IMR-90 (cell line): ENCODE measurements at regions not wholly inside any gene's neighbourhood (a gene's known extent, or its start where the extent isn't known, plus 50 kb on each side); places are given as distances from the start of the nearest gene placed in this dataset.

ENCODE experiments used
- ATAC-seq: fragments of 200-7000 bp; cut with Tn5 transposase; 2 replicates; pipeline ENCODE4 v1.9.1; 2020; ENCODE audit warnings: low read depth, mild to moderate bottlenecking, moderate library complexity
- BruUV-seq: library from RNA; stranded (reverse); fragments of 400-500 nt; replicated peaks from 2 replicates; lab custom pipeline; 2021; lab: Mats Ljungman, UMichigan
- CTCF ChIA-PET: fragments of 300-600 bp; formaldehyde crosslinking; extraction: SDS; loops from one replicate; lab custom pipeline; 2021; ENCODE audit warnings: antibody characterized with exemption; lab: Yijun Ruan, JAX
- POLR2A ChIA-PET: fragments of 300-600 bp; sonication (Branson Sonifier 250); formaldehyde crosslinking; loops from one replicate; lab custom pipeline; 2022; ENCODE audit warnings: antibody characterized with exemption; ENCODE audit not compliant: unreplicated experiment; lab: Charles Lee
- DNase-seq: peaks from one replicate; pipeline ENCODE4 v3.0.0; 2013
- H2AFZ ChIP-seq: replicated peaks from 2 replicates; pipeline ENCODE3; 2013; ENCODE audit warnings: low read length, mild to moderate bottlenecking; ENCODE audit not compliant: poor library complexity
- H2AK5ac ChIP-seq: 2 replicates; pipeline ENCODE4 v1.6.1; 2013; ENCODE audit warnings: low read depth, low read length, inconsistent platforms
- H2AK9ac ChIP-seq: replicated peaks from 2 replicates; pipeline ENCODE3; 2013; ENCODE audit warnings: mild to moderate bottlenecking, low read depth, low read length, moderate library complexity; ENCODE audit not compliant: poor library complexity
- H2BK120ac ChIP-seq: 2 replicates; pipeline ENCODE4 v1.6.1; 2013; ENCODE audit warnings: low read depth, low read length, inconsistent platforms
- H2BK15ac ChIP-seq: 3 replicates; pipeline ENCODE4 v1.6.1; 2013; ENCODE audit warnings: low read depth, low read length, inconsistent platforms
- H2BK20ac ChIP-seq: 2 replicates; pipeline ENCODE4 v1.6.1; 2013; ENCODE audit warnings: low read depth, mild to moderate bottlenecking, inconsistent platforms, low read length, moderate library complexity
- H2BK5ac ChIP-seq: 2 replicates; pipeline ENCODE4 v1.6.1; 2013; ENCODE audit warnings: mild to moderate bottlenecking, low read depth, low read length, inconsistent platforms; ENCODE audit not compliant: poor library complexity, severe bottlenecking
- H3K14ac ChIP-seq: replicated peaks from 2 replicates; pipeline ENCODE4 v1.6.1; 2013; ENCODE audit warnings: low read depth, low read length, inconsistent platforms
- H3K18ac ChIP-seq: 2 replicates; pipeline ENCODE4 v1.6.1; 2013; ENCODE audit warnings: low read depth, low read length, control low read depth
- H3K23ac ChIP-seq: 2 replicates; pipeline ENCODE4 v1.6.1; 2013; ENCODE audit warnings: low read depth, low read length, inconsistent platforms
- H3K27ac ChIP-seq: 2 replicates; pipeline ENCODE4 v1.5.1; 2013; ENCODE audit warnings: mild to moderate bottlenecking, control low read depth, low read length; ENCODE audit not compliant: insufficient read depth
- H3K27me3 ChIP-seq: 2 replicates; pipeline ENCODE4 v1.6.1; 2013; ENCODE audit warnings: low read length; ENCODE audit not compliant: control insufficient read depth, insufficient read depth
- H3K36me3 ChIP-seq: 2 replicates; pipeline ENCODE4 v1.6.1; 2013; ENCODE audit warnings: low read length, mixed read lengths; ENCODE audit not compliant: control insufficient read depth, insufficient read depth
- H3K4ac ChIP-seq: 2 replicates; pipeline ENCODE4 v1.6.1; 2013; ENCODE audit warnings: low read depth, low read length, inconsistent platforms
- H3K4me1 ChIP-seq: 2 replicates; pipeline ENCODE4 v1.6.1; 2013; ENCODE audit warnings: low read length, mixed read lengths; ENCODE audit not compliant: control insufficient read depth, insufficient read depth
- H3K4me2 ChIP-seq: 2 replicates; pipeline ENCODE4 v1.6.1; 2013; ENCODE audit warnings: low read depth, mild to moderate bottlenecking, control low read depth, low read length, moderate library complexity
- H3K4me3 ChIP-seq: 2 replicates; pipeline ENCODE4 v1.5.1; 2013; ENCODE audit warnings: low read depth, mild to moderate bottlenecking, control low read depth, low read length, moderate library complexity; ENCODE audit not compliant: insufficient read depth
- H3K56ac ChIP-seq: 2 replicates; pipeline ENCODE4 v1.6.1; 2013; ENCODE audit warnings: low read length, inconsistent platforms; ENCODE audit not compliant: insufficient read depth; ENCODE audit errors: extremely low read depth
- H3K79me1 ChIP-seq, 2 experiments: 2 replicates each; pipeline ENCODE4 v1.6.1; 2013; ENCODE audit warnings: low read length in 2 of 2, inconsistent platforms in 1 of 2, low read depth in 1 of 2
- H3K9ac ChIP-seq: 2 replicates; pipeline ENCODE4 v1.6.1; 2013; ENCODE audit warnings: low read depth, low read length, control low read depth
- H3K9me1 ChIP-seq: 2 replicates; pipeline ENCODE4 v1.6.1; 2013; ENCODE audit warnings: low read length, inconsistent platforms; ENCODE audit not compliant: insufficient read depth
- H3K9me3 ChIP-seq: 2 replicates; pipeline ENCODE4 v1.6.1; 2013; ENCODE audit warnings: low read length; ENCODE audit not compliant: control insufficient read depth, insufficient read depth
- H4K20me1 ChIP-seq: 2 replicates; pipeline ENCODE4 v1.6.1; 2013; ENCODE audit warnings: low read length, inconsistent platforms; ENCODE audit not compliant: insufficient read depth
- H4K5ac ChIP-seq: 2 replicates; pipeline ENCODE4 v1.6.1; 2013; ENCODE audit warnings: mild to moderate bottlenecking, low read depth, low read length, control low read depth
- H4K8ac ChIP-seq, 2 experiments: 2 replicates each; pipeline ENCODE4 v1.6.1; 2013; ENCODE audit warnings: low read depth in 2 of 2, low read length in 2 of 2, control low read depth in 1 of 2, inconsistent platforms in 1 of 2
- H4K91ac ChIP-seq: 2 replicates; pipeline ENCODE4 v1.6.1; 2013; ENCODE audit warnings: low read depth, low read length, inconsistent platforms; ENCODE audit not compliant: insufficient read depth
- BHLHE40 ChIP-seq: fragments of 150-350 bp; IDR thresholded peaks from 2 replicates; pipeline ENCODE4 v1.6.1; 2016; ENCODE audit warnings: mild to moderate bottlenecking, low read depth, low read length
- CEBPB ChIP-seq: IDR thresholded peaks from 2 replicates; pipeline ENCODE4 v1.6.1; 2012; ENCODE audit warnings: low read depth, low read length, improper control_type of control experiment
- CHD1 ChIP-seq: IDR thresholded peaks from 2 replicates; pipeline ENCODE4 v1.6.1; 2012; ENCODE audit warnings: low read depth, low read length, improper control_type of control experiment
- CTCF ChIP-seq: conservative IDR thresholded peaks from 2 replicates; pipeline ENCODE4 v1.5.1; 2012; ENCODE audit warnings: mild to moderate bottlenecking, low read depth, low read length, improper control_type of control experiment
- ELK1 ChIP-seq: fragments of 150-350 bp; IDR thresholded peaks from 2 replicates; pipeline ENCODE4 v1.6.1; 2016; ENCODE audit warnings: low read depth, mild to moderate bottlenecking, low read length, moderate library complexity, borderline replicate concordance
- FOS ChIP-seq: fragments of 150-350 bp; IDR thresholded peaks from 2 replicates; pipeline ENCODE4 v1.6.1; 2016; ENCODE audit warnings: low read depth, low read length
- MAFK ChIP-seq: IDR thresholded peaks from 2 replicates; pipeline ENCODE4 v1.6.1; 2012; ENCODE audit warnings: low read depth, low read length, improper control_type of control experiment
- MAZ ChIP-seq: IDR thresholded peaks from 2 replicates; pipeline ENCODE4 v1.6.1; 2012; ENCODE audit warnings: low read depth, mild to moderate bottlenecking, low read length, improper control_type of control experiment, moderate library complexity, borderline replicate concordance
- MXI1 ChIP-seq: IDR thresholded peaks from 2 replicates; pipeline ENCODE4 v1.6.1; 2012; ENCODE audit warnings: low read depth, mild to moderate bottlenecking, low read length, moderate library complexity, borderline replicate concordance
- NFE2L2 ChIP-seq: fragments of 150-350 bp; IDR thresholded peaks from 2 replicates; pipeline ENCODE4 v1.6.1; 2016; ENCODE audit warnings: low read depth, mild to moderate bottlenecking, low read length
- POLR2A ChIP-seq: IDR thresholded peaks from 2 replicates; pipeline ENCODE4 v1.6.1; 2012; ENCODE audit warnings: mild to moderate bottlenecking, low read depth, low read length
- RAD21 ChIP-seq: IDR thresholded peaks from 2 replicates; pipeline ENCODE4 v1.6.1; 2012; ENCODE audit warnings: low read length, improper control_type of control experiment
- RCOR1 ChIP-seq: IDR thresholded peaks from 2 replicates; pipeline ENCODE4 v1.6.1; 2012; ENCODE audit warnings: mild to moderate bottlenecking, low read length, improper control_type of control experiment; ENCODE audit not compliant: insufficient replicate concordance
- RFX5 ChIP-seq: IDR thresholded peaks from 2 replicates; pipeline ENCODE4 v1.8.0; 2012; ENCODE audit warnings: low read depth, mild to moderate bottlenecking, low read length, moderate library complexity
- SMC3 ChIP-seq: fragments of 150-350 bp; IDR thresholded peaks from 2 replicates; pipeline ENCODE4 v1.6.1; 2016; ENCODE audit warnings: low read depth, mild to moderate bottlenecking, antibody characterized with exemption, low read length, moderate library complexity
- USF2 ChIP-seq: fragments of 150-350 bp; IDR thresholded peaks from 2 replicates; pipeline ENCODE4 v1.6.1; 2017; ENCODE audit warnings: mild to moderate bottlenecking, antibody characterized with exemption, low read length, low read depth
- WGBS, 2 experiments: methylation state at CpG; one replicate each; pipeline versions ENCODE4 v1.1.5 to v1.1.7; 2013; ENCODE audit warnings: missing lambda C conversion rate in 2 of 2; ENCODE audit not compliant: insufficient read length in 1 of 2; ENCODE audit errors: extremely low coverage in 2 of 2; 5-methylcytosine and 5-hydroxymethylcytosine counted together
- dilution Hi-C: fragments of 300-500 bp; cut with HindIII; formaldehyde crosslinking; loops from one replicate; pipeline ENCODE4 v1.14.3; 2018; ENCODE audit warnings: low sequenced_read_pairs; ENCODE audit not compliant: unreplicated experiment
- in situ Hi-C: fragments of 300-500 bp; cut with MboI; formaldehyde crosslinking; loops from 3 replicates; pipeline ENCODE4 v1.14.3; 2019; ENCODE audit warnings: low sequenced_read_pairs, inconsistent platforms, mixed read lengths
- intact Hi-C: fragments of 100-400 bp; cut with micrococcal nuclease; formaldehyde crosslinking; loops from 2 replicates; pipeline ENCODE4 v1.10.0; 2022

DNA sequence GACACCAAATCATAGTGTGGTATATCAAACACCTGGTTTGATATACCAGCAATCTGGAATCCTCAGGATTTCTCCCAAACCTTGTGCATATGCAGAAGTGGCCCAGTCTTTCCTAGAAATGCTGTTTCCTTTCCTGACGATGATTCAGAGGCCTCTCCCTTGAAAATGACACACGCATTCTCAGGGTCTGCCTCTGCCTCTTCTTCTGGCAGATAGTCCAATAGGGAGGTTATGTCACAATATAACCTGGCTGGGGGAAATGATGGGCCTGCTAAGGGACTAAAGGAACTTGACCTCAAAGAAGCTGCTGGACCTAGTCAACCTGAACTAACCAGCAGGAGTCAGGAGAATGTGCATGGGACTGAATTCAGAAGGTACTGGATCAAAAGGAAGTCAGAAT, 435.2 kb downstream of the IDS start:
- no peaks in the 10 kb centered on the region for H3K9me1 ChIP-seq
- TF ChIP-seq BHLHE40 (no peak), CHD1 (no peak), NFE2L2 (no peak), RAD21 (no peak), CEBPB (no peak), MAZ (no peak), CTCF (no peak), MXI1 (no peak), FOS (no peak), ELK1 (no peak), SMC3 (no peak), RFX5 (no peak), RCOR1 (no peak), MAFK (no peak), POLR2A (no peak), USF2 (no peak)
- DNase-seq (no peak), ATAC-seq (no peak)
- H3K14ac ChIP-seq, result no peak overlapping the region
- no peaks in the 10 kb centered on the region for H3K4me1 ChIP-seq
- H2AK5ac ChIP-seq, result no peak overlapping the region
- no peak overlapping the region for H3K4me3 ChIP-seq
- H2BK20ac ChIP-seq, result no peak overlapping the region
- H3K27me3 ChIP-seq, result no peaks in the 10 kb centered on the region
- H3K23ac ChIP-seq, result no peak overlapping the region
- H2AK9ac ChIP-seq, result no peak overlapping the region
- no peak overlapping the region for H2BK5ac ChIP-seq
- no CpG with 5 or more reads among the region's 2 CpGs for WGBS, 2 experiments
- no peak overlapping the region for H3K27ac ChIP-seq
- no peaks in the 10 kb centered on the region for H3K79me1 ChIP-seq
- H4K91ac ChIP-seq, result no peak overlapping the region
- H4K5ac ChIP-seq, result no peak overlapping the region
- no peak overlapping the region for H3K4ac ChIP-seq
- no peak overlapping the region for H4K8ac ChIP-seq
- H2AFZ ChIP-seq, result no peak overlapping the region
- H3K18ac ChIP-seq, result no peak overlapping the region
- no peaks in the 10 kb centered on the region for H3K36me3 ChIP-seq
- BruUV-seq, result no TSS peak
- in situ Hi-C loops (no loop called here), dilution Hi-C loops (no loop called here), intact Hi-C loops (no loop called here)
- no peaks in the 10 kb centered on the region for H4K20me1 ChIP-seq
- no peak overlapping the region for H3K4me2 ChIP-seq
- no peak overlapping the region for H2BK120ac ChIP-seq
- H3K9me3 ChIP-seq, result peaks cover 2% of the 10 kb centered on the region; the same call in 1 of the 2 replicates
- H2BK15ac ChIP-seq, result no peak overlapping the region
- ChIA-PET POLR2A (no interaction called here), CTCF (no interaction called here)
- H3K9ac ChIP-seq, result no peak overlapping the region
- no peak overlapping the region for H3K56ac ChIP-seq
